ENCODE measurements at regions not wholly inside any gene's neighbourhood (a gene's known extent, or its start where the extent isn't known, plus 50 kb on each side); places are given as distances from the start of the nearest gene placed in this dataset.
A peak's percentile ranks its signal among the peaks of the same experiment; 100 is the strongest.

DNA sequence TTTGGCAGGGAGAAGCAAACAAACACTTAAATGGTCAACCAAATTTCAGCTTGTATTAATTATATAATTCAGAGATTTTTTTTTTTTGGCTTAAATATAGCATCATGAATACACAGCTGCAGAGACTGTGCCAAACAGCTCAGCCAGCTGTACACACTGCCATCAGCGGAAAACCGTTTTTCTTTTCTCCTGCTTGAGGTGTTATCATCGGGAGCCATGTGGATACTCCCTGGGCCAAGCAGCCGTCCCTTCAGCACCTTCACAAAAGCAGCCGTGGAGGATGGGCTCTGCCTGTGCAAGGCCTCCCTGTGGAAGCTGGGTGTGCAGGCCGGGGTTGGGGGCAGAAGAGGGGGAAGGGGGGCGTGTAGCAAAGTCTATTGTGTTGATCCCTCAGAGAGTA, 85.0 kb downstream of the NUF2 start:
- H3K4me1 ChIP-seq (ENCODE audit: low read depth) = no peaks in the 10 kb centered on the region
- TF ChIP-seq CTCF (IDR thresholded peaks at IDR 0.05) = no peak
- no peaks in the 10 kb centered on the region for H3K9me3 ChIP-seq
- ATAC-seq = no peak
- intact Hi-C loops (cut with DNase I, micrococcal nuclease) = no loop called here
- no peaks in the 10 kb centered on the region for H3K36me3 ChIP-seq (ENCODE audit: low read depth)
- no peak overlapping the region for H3K4me3 ChIP-seq
- DNase-seq = no peak

GRCh38 chr1:163408262-163408661, 86.5 kb downstream of the NUF2 start:
- ATAC-seq = no peak
- H3K9me3 ChIP-seq = no peaks in the 10 kb centered on the region
- no peaks in the 10 kb centered on the region for H3K4me1 ChIP-seq (ENCODE audit: low read depth)
- TF ChIP-seq CTCF (IDR thresholded peaks at IDR 0.05) = no peak
- intact Hi-C loops (cut with DNase I, micrococcal nuclease) = no loop called here
- no peaks in the 10 kb centered on the region for H3K36me3 ChIP-seq (ENCODE audit: low read depth)
- H3K4me3 ChIP-seq = no peak overlapping the region
- no peak for DNase-seq

- Histone ChIP-seq H3K9me3 (no peaks in the 10 kb centered on the region), H3K4me3 (no peak overlapping the region), H3K36me3 (ENCODE audit: low read depth) (no peaks in the 10 kb centered on the region), H3K4me1 (ENCODE audit: low read depth) (no peaks in the 10 kb centered on the region)
- peak; percentile 54 for TF ChIP-seq CTCF (IDR thresholded peaks at IDR 0.05)
- peak; percentile 56 for ATAC-seq
- DNase-seq = peak in 1 of 3 donors; percentile 75
- intact Hi-C loops (cut with DNase I, micrococcal nuclease) = no loop called here
Measured at GRCh38 chr1:163410073-163410999, 88.6 kb downstream of the NUF2 start.

GRCh38 chr1:163412221-163412620, 90.5 kb downstream of the NUF2 start:
- intact Hi-C loops (cut with DNase I, micrococcal nuclease) = no loop called here
- ATAC-seq (no peak), DNase-seq (no peak)

GRCh38 chr1:163414778-163415177, 93.0 kb downstream of the NUF2 start:
- ATAC-seq (no peak), DNase-seq (no peak)
- intact Hi-C loops (cut with DNase I, micrococcal nuclease) = no loop called here

More at GRCh38 chr1:163412221-163412620, 90.5 kb downstream of the NUF2 start:
- no peak overlapping the region for H3K4me3 ChIP-seq
- H3K4me1 ChIP-seq (ENCODE audit: low read depth) = no peaks in the 10 kb centered on the region
- H3K9me3 ChIP-seq = no peaks in the 10 kb centered on the region
- no peaks in the 10 kb centered on the region for H3K36me3 ChIP-seq (ENCODE audit: low read depth)
- no peak for TF ChIP-seq CTCF (IDR thresholded peaks at IDR 0.05)

More at GRCh38 chr1:163414778-163415177, 93.0 kb downstream of the NUF2 start:
- H3K9me3 ChIP-seq = no peaks in the 10 kb centered on the region
- TF ChIP-seq CTCF (IDR thresholded peaks at IDR 0.05) = no peak
- H3K4me3 ChIP-seq = no peak overlapping the region
- H3K4me1 ChIP-seq (ENCODE audit: low read depth) = no peaks in the 10 kb centered on the region
- H3K36me3 ChIP-seq (ENCODE audit: low read depth) = no peaks in the 10 kb centered on the region
